ENCODE measurements at regions not wholly inside any gene's neighbourhood (a gene's known extent, or its start where the extent isn't known, plus 50 kb on each side); places are given as distances from the start of the nearest gene placed in this dataset.

DNA sequence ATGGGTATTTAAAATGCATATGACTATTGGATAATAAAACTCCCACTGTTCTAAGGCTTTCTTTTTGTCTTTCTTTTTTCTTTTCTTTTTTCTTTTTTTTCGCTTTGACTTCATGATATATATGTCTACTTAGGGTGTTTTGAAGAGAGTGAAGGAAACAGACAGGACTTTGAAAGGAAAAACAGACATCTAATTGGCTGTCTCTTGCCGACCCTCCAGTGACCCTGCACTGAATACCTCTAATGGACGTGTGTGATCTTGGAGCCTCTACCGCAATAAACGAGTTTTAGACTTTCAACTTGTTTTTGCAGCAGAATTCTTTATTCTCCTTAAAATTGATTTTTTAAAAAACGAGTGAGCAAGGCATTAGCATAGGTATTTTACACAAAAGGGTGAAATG, 158.1 kb upstream of the NR2F2 start:
- H3K9me3 Mint-ChIP-seq (ENCODE audit: unreplicated experiment): no peaks in the 10 kb centered on the region
- H3K4me3 Mint-ChIP-seq (ENCODE audit: unreplicated experiment): no peak overlapping the region
- H3K36me3 Mint-ChIP-seq (ENCODE audit: insufficient read depth, unreplicated experiment): no peaks in the 10 kb centered on the region
- H3K4me1 Mint-ChIP-seq (ENCODE audit: insufficient read depth, unreplicated experiment): no peaks in the 10 kb centered on the region
- BruUV-seq (replicated peaks): no TSS peak
- H3K27ac Mint-ChIP-seq (ENCODE audit: low read depth, unreplicated experiment): no peak overlapping the region
- intact Hi-C loops (cut with micrococcal nuclease): no loop called here
- no peak for DNase-seq (ENCODE audit: unreplicated experiment)
- ChIA-PET CTCF (no interaction called here), POLR2A (no interaction called here)
- TF ChIP-seq CTCF (IDR thresholded peaks at IDR 0.05; ENCODE audit: unreplicated experiment): no peak
- H3K27me3 Mint-ChIP-seq (ENCODE audit: insufficient read depth, unreplicated experiment): no peaks in the 10 kb centered on the region

- Mint-ChIP-seq H3K9me3 (ENCODE audit: unreplicated experiment) (no peaks in the 10 kb centered on the region), H3K27me3 (ENCODE audit: insufficient read depth, unreplicated experiment) (peaks cover 11% of the 10 kb centered on the region), H3K27ac (ENCODE audit: low read depth, unreplicated experiment) (no peak overlapping the region), H3K4me1 (ENCODE audit: insufficient read depth, unreplicated experiment) (peaks cover 8% of the 10 kb centered on the region), H3K36me3 (ENCODE audit: insufficient read depth, unreplicated experiment) (no peaks in the 10 kb centered on the region), H3K4me3 (ENCODE audit: unreplicated experiment) (no peak overlapping the region)
- POLR2A ChIA-PET: no interaction called here
- no peak for TF ChIP-seq CTCF (IDR thresholded peaks at IDR 0.05; ENCODE audit: unreplicated experiment)
- intact Hi-C loops (cut with micrococcal nuclease): no loop called here
- CTCF ChIA-PET: no interaction called here
- no peak for DNase-seq (ENCODE audit: unreplicated experiment)
- no TSS peak for BruUV-seq (replicated peaks)
These were observed 153.7 kb upstream of the NR2F2 start for GRCh38 chr15:96176831-96177230.

GRCh38 chr15:96177279-96177678, 153.2 kb upstream of the NR2F2 start:
- H3K36me3 Mint-ChIP-seq (ENCODE audit: insufficient read depth, unreplicated experiment): no peaks in the 10 kb centered on the region
- BruUV-seq (replicated peaks): no TSS peak
- no peak overlapping the region for H3K4me3 Mint-ChIP-seq (ENCODE audit: unreplicated experiment)
- ChIA-PET POLR2A (no interaction called here), CTCF (no interaction called here)
- intact Hi-C loops (cut with micrococcal nuclease): no loop called here
- H3K27ac Mint-ChIP-seq (ENCODE audit: low read depth, unreplicated experiment): no peak overlapping the region
- H3K4me1 Mint-ChIP-seq (ENCODE audit: insufficient read depth, unreplicated experiment): peaks cover 13% of the 10 kb centered on the region
- no peak for DNase-seq (ENCODE audit: unreplicated experiment)
- peaks cover 11% of the 10 kb centered on the region for H3K27me3 Mint-ChIP-seq (ENCODE audit: insufficient read depth, unreplicated experiment)
- no peaks in the 10 kb centered on the region for H3K9me3 Mint-ChIP-seq (ENCODE audit: unreplicated experiment)
- TF ChIP-seq CTCF (IDR thresholded peaks at IDR 0.05; ENCODE audit: unreplicated experiment): no peak

- H3K4me1 Mint-ChIP-seq (ENCODE audit: insufficient read depth, unreplicated experiment): peaks cover 20% of the 10 kb centered on the region
- ChIA-PET CTCF (no interaction called here), POLR2A (interaction anchor here (0.7 kb wide), 1 partner anchor 27 kb away, joined by 3 read pairs; no protein-coding TSS in a partner anchor)
- TF ChIP-seq CTCF (IDR thresholded peaks at IDR 0.05; ENCODE audit: unreplicated experiment): no peak
- intact Hi-C loops (cut with micrococcal nuclease): no loop called here
- no peaks in the 10 kb centered on the region for H3K36me3 Mint-ChIP-seq (ENCODE audit: insufficient read depth, unreplicated experiment)
- H3K4me3 Mint-ChIP-seq (ENCODE audit: unreplicated experiment): no peak overlapping the region
- no peaks in the 10 kb centered on the region for H3K9me3 Mint-ChIP-seq (ENCODE audit: unreplicated experiment)
- DNase-seq (ENCODE audit: unreplicated experiment): no peak
- no TSS peak for BruUV-seq (replicated peaks)
- H3K27ac Mint-ChIP-seq (ENCODE audit: low read depth, unreplicated experiment): no peak overlapping the region
- H3K27me3 Mint-ChIP-seq (ENCODE audit: insufficient read depth, unreplicated experiment): peaks cover 11% of the 10 kb centered on the region
These were observed 150.3 kb upstream of the NR2F2 start for GRCh38 chr15:96180087-96180748.

Measured in MCF 10A (cell line).